Caco-2 (cell line): ENCODE measurements at regions not wholly inside any gene's neighbourhood (a gene's known extent, or its start where the extent isn't known, plus 50 kb on each side); places are given as distances from the start of the nearest gene placed in this dataset.

Experiments
- BruUV-seq: library from RNA; stranded (reverse); fragments of 400-500 nt; replicated peaks from 2 replicates; lab custom pipeline; 2021; lab: Mats Ljungman, UMichigan
- CTCF ChIA-PET: fragments of 300-600 bp; sonication (Branson Sonifier 250); formaldehyde crosslinking; loops from one replicate; lab custom pipeline; 2022; ENCODE audit warnings: antibody characterized with exemption; lab: Charles Lee
- POLR2A ChIA-PET: fragments of 300-600 bp; sonication (Branson Sonifier 250); formaldehyde crosslinking; loops from one replicate; lab custom pipeline; 2022; ENCODE audit warnings: antibody characterized with exemption; lab: Charles Lee
- DNase-seq, 2 experiments: peaks; one replicate each; pipeline versions ENCODE4 v3.0.0 to v3.0.0-alpha.2; 2020 to 2022
- H3K27me3 ChIP-seq: replicated peaks from 2 replicates; pipeline ENCODE4 v1.6.0; 2011; ENCODE audit warnings: low read length; ENCODE audit not compliant: control insufficient read depth, insufficient read depth
- H3K36me3 ChIP-seq: 2 replicates; pipeline ENCODE4 v1.5.1; 2011; ENCODE audit warnings: low read length; ENCODE audit not compliant: control insufficient read depth, insufficient read depth
- H3K4me1 ChIP-seq: fragments of 250-450 bp; sonication (Bioruptor Pico); 2 replicates; pipeline ENCODE4 v1.5.1; 2020; ENCODE audit warnings: mild to moderate bottlenecking
- H3K4me3 ChIP-seq: 2 replicates; pipeline ENCODE4 v1.5.1; 2011; ENCODE audit warnings: low read depth, mild to moderate bottlenecking, control low read depth, low read length
- H3K9me3 ChIP-seq: fragments of 250-450 bp; sonication (Bioruptor Pico); 2 replicates; pipeline ENCODE4 v1.5.1; 2020; ENCODE audit warnings: mild to moderate bottlenecking, moderate library complexity
- H3K27ac Mint-ChIP-seq: one replicate; pipeline ENCODE4 v1.8.0; 2022; ENCODE audit warnings: mixed read lengths; ENCODE audit not compliant: unreplicated experiment
- H3K27me3 Mint-ChIP-seq: one replicate; pipeline ENCODE4 v1.8.0; 2022; ENCODE audit warnings: mixed read lengths; ENCODE audit not compliant: insufficient read depth, unreplicated experiment
- H3K36me3 Mint-ChIP-seq: one replicate; pipeline ENCODE4 v1.8.0; 2022; ENCODE audit warnings: mild to moderate bottlenecking, mixed read lengths; ENCODE audit not compliant: insufficient read depth, unreplicated experiment
- H3K4me1 Mint-ChIP-seq: one replicate; pipeline ENCODE4 v1.8.0; 2022; ENCODE audit warnings: low read depth, mixed read lengths; ENCODE audit not compliant: unreplicated experiment
- H3K4me3 Mint-ChIP-seq: one replicate; pipeline ENCODE4 v1.8.0; 2022; ENCODE audit warnings: mild to moderate bottlenecking, moderate library complexity, mixed read lengths; ENCODE audit not compliant: unreplicated experiment
- H3K9me3 Mint-ChIP-seq: one replicate; pipeline ENCODE4 v1.8.0; 2022; ENCODE audit warnings: mixed read lengths; ENCODE audit not compliant: unreplicated experiment
- intact Hi-C: fragments of 100-400 bp; cut with micrococcal nuclease; formaldehyde crosslinking; loops from one replicate; pipeline ENCODE4 v1.10.0; 2022; ENCODE audit not compliant: unreplicated experiment
- TF ChIP-seq, protein P1 (sequence below), 2 experiments: fragments of 200-600 bp in 1 of 2; IDR thresholded peaks; 1 replicate in 1 of 2; 2 replicates in 1 of 2; pipeline versions ENCODE4 v1.5.1 to v1.8.0; 2011 to 2022; ENCODE audit warnings: antibody characterized with exemption in 1 of 2, control low read depth in 1 of 2, inconsistent platforms in 1 of 2, low read depth in 1 of 2, low read length in 1 of 2, mild to moderate bottlenecking in 1 of 2, moderate library complexity in 1 of 2; ENCODE audit not compliant: insufficient read depth in 1 of 2, severe bottlenecking in 1 of 2, unreplicated experiment in 1 of 2

DNA sequence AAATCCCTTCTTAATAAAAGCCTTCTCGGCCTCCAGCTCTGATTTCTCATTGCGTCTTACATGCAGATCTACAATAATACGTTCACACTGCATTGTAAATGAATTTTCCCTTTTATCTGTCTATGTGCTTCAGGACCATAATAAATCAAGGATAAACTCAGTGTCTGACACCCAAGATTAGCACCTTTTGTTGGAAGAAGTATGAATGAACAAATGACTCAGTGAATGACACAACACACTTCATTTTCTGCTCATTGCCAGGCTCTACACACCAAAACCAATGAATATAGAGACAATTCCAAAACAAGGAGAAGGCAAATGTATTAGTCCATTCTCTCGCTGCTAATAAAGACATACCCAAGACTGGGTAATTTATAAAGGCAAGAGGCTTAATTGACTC, 1224.4 kb downstream of the EFNB2 start:
- intact Hi-C loops, result no loop called here
- CTCF ChIA-PET, result no interaction called here
- no peak for DNase-seq
- no peaks in the 10 kb centered on the region for H3K9me3 ChIP-seq
- Mint-ChIP-seq H3K4me3 (no peak overlapping the region), H3K27me3 (peaks cover 2% of the 10 kb centered on the region), H3K36me3 (no peaks in the 10 kb centered on the region), H3K9me3 (no peaks in the 10 kb centered on the region), H3K27ac (no peak overlapping the region), H3K4me1 (no peaks in the 10 kb centered on the region)
- H3K4me1 ChIP-seq, result no peaks in the 10 kb centered on the region
- POLR2A ChIA-PET, result no interaction called here
- BruUV-seq, result no TSS peak
- TF ChIP-seq, protein P1, sequence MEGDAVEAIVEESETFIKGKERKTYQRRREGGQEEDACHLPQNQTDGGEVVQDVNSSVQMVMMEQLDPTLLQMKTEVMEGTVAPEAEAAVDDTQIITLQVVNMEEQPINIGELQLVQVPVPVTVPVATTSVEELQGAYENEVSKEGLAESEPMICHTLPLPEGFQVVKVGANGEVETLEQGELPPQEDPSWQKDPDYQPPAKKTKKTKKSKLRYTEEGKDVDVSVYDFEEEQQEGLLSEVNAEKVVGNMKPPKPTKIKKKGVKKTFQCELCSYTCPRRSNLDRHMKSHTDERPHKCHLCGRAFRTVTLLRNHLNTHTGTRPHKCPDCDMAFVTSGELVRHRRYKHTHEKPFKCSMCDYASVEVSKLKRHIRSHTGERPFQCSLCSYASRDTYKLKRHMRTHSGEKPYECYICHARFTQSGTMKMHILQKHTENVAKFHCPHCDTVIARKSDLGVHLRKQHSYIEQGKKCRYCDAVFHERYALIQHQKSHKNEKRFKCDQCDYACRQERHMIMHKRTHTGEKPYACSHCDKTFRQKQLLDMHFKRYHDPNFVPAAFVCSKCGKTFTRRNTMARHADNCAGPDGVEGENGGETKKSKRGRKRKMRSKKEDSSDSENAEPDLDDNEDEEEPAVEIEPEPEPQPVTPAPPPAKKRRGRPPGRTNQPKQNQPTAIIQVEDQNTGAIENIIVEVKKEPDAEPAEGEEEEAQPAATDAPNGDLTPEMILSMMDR (IDR thresholded peaks at IDR 0.05; ENCODE audit: insufficient read depth in 1 of 2, low read depth in 1 of 2, low read length in 1 of 2, severe bottlenecking in 1 of 2, unreplicated experiment in 1 of 2), result no peak
- no peaks in the 10 kb centered on the region for H3K36me3 ChIP-seq
- no peak overlapping the region for H3K4me3 ChIP-seq
- H3K27me3 ChIP-seq, result no peaks in the 10 kb centered on the region; the same call in 1 of the 2 replicates

- intact Hi-C loops, result no loop called here
- TF ChIP-seq, protein P1 (IDR thresholded peaks at IDR 0.05; ENCODE audit: insufficient read depth in 1 of 2, low read depth in 1 of 2, low read length in 1 of 2, severe bottlenecking in 1 of 2, unreplicated experiment in 1 of 2), result no peak
- ChIA-PET CTCF (no interaction called here), POLR2A (no interaction called here)
- BruUV-seq, result no TSS peak
- Mint-ChIP-seq H3K27me3 (peaks cover 3% of the 10 kb centered on the region), H3K9me3 (no peaks in the 10 kb centered on the region), H3K4me1 (no peaks in the 10 kb centered on the region), H3K36me3 (no peaks in the 10 kb centered on the region), H3K27ac (no peak overlapping the region), H3K4me3 (no peak overlapping the region)
- Histone ChIP-seq H3K9me3 (no peaks in the 10 kb centered on the region), H3K36me3 (no peaks in the 10 kb centered on the region), H3K4me3 (no peak overlapping the region), H3K27me3 (no peaks in the 10 kb centered on the region), H3K4me1 (no peaks in the 10 kb centered on the region)
- no peak for DNase-seq
Observed at GRCh38 chr13:105307776-105308175, 1227.7 kb downstream of the EFNB2 start.

DNA sequence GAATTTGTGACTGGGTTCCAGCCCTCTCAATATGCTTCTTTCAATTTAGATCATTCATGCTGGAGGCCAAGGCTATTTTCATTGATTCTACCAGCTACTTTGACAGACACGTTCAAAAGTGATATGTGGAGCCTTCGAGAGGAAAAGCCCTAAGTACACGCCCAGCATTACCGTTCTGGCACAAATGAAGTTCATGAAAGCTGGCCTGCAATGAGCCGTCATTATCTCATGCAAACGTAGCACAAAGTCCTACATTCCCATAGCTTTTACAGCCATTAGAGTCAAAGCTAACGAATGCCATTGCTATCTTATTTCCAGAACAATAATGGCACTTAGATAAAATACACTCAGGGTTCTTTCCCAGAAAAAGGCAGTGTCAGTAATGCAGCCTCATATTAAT, 1237.6 kb downstream of the EFNB2 start:
- H3K4me1 Mint-ChIP-seq, result no peaks in the 10 kb centered on the region
- no TSS peak for BruUV-seq
- H3K4me1 ChIP-seq, result no peaks in the 10 kb centered on the region
- H3K9me3 ChIP-seq, result no peaks in the 10 kb centered on the region
- DNase-seq, result peak in 1 of 2 experiments; percentile 5
- H3K4me3 Mint-ChIP-seq, result no peak overlapping the region
- TF ChIP-seq, protein P1 (IDR thresholded peaks at IDR 0.05; ENCODE audit: insufficient read depth in 1 of 2, low read depth in 1 of 2, low read length in 1 of 2, severe bottlenecking in 1 of 2, unreplicated experiment in 1 of 2), result no peak
- H3K9me3 Mint-ChIP-seq, result no peaks in the 10 kb centered on the region
- no peaks in the 10 kb centered on the region for H3K27me3 ChIP-seq
- H3K36me3 ChIP-seq, result no peaks in the 10 kb centered on the region
- intact Hi-C loops, result no loop called here
- ChIA-PET POLR2A (no interaction called here), CTCF (no interaction called here)
- H3K4me3 ChIP-seq, result no peak overlapping the region
- no peak overlapping the region for H3K27ac Mint-ChIP-seq
- H3K27me3 Mint-ChIP-seq, result no peaks in the 10 kb centered on the region
- no peaks in the 10 kb centered on the region for H3K36me3 Mint-ChIP-seq
